Upper lobe of left lung (tissue), 4 donors: ENCODE measurements at regions not wholly inside any gene's neighbourhood (a gene's known extent, or its start where the extent isn't known, plus 50 kb on each side); places are given as distances from the start of the nearest gene placed in this dataset.

ENCODE experiments used
- CTCF ChIP-seq, 6 experiments: fragments of 450-650 bp in 4 of 6; fragments of 200-600 bp in 2 of 6; sonication (generic) in 2 of 6; IDR thresholded peaks; one replicate each; pipeline ENCODE4 v1.5.1; 2016 to 2019; ENCODE audit warnings: antibody characterized with exemption in 6 of 6
- EP300 ChIP-seq, 4 donors: sonication (generic); formaldehyde crosslinking; IDR thresholded peaks; one replicate each; pipeline ENCODE4 v1.5.1; 2017; ENCODE audit warnings: antibody characterized with exemption in 4 of 4, control low read depth in 2 of 4

GRCh38 chr15:98304371-98304770 is 343.9 kb downstream of the ARRDC4 start:
- TF ChIP-seq CTCF (IDR thresholded peaks at IDR 0.05): no peak
- TF ChIP-seq EP300 (IDR thresholded peaks at IDR 0.05): no peak
